HG03103 (cell line): ENCODE measurements at regions not wholly inside any gene's neighbourhood (a gene's known extent, or its start where the extent isn't known, plus 50 kb on each side); places are given as distances from the start of the nearest gene placed in this dataset.

Experiments used
- ATAC-seq: cut with Tn5 transposase; IDR thresholded peaks from one replicate; pipeline ENCODE4 v1.9.1; 2021; ENCODE audit warnings: low read depth; ENCODE audit not compliant: unreplicated experiment

DNA sequence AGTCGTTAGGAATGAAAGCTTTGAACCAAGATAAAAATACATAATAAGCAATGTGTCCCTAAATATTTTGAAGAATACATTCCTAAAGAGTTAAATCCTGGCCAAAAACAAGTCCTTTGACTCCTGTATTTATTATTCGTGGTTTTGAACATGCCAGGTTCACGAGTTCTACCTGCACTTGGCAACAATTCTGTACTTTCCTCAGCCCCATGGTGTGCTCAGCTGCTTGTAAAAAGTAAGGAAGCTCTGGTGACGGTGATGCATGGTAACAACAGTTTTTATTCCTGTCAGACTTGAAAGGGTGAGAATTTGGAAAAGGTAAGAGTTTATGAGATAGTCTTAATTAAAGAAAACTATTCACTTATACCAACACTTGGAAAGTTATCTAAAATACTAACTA, 95.0 kb upstream of the KLF12 start:
- no peak for ATAC-seq

DNA sequence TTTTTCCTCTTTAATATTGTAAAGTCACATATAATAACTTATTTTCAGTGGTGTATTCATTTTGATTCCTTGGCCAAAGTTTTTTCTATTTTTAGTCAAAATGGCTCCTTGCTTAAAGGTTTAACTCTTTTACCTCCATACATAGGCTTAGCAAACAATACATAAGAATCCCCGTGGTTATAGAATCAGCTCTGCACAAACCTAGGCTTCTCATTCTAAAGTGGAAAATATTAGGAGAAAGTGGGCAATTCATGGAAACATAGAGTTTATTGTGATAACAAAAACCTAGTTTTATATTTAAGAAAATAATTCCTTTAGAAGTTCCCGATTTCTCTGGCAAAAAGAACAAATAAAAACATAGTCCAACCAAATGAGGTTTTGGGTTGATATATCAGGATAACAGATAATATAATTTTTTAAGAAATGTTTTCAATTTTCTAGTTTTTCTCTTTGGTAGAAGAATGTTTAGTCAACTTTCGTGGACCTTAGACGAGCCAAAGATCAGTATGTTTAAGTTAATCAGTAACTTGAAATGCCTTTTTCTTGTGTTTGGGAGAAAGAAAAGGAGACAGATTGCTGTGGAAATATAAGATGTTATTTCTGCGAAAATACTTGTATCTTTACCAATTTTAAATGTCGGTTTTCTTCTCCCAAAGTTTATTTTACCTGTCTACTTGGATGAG, 93.4 kb upstream of the KLF12 start:
- ATAC-seq: no peak

DNA sequence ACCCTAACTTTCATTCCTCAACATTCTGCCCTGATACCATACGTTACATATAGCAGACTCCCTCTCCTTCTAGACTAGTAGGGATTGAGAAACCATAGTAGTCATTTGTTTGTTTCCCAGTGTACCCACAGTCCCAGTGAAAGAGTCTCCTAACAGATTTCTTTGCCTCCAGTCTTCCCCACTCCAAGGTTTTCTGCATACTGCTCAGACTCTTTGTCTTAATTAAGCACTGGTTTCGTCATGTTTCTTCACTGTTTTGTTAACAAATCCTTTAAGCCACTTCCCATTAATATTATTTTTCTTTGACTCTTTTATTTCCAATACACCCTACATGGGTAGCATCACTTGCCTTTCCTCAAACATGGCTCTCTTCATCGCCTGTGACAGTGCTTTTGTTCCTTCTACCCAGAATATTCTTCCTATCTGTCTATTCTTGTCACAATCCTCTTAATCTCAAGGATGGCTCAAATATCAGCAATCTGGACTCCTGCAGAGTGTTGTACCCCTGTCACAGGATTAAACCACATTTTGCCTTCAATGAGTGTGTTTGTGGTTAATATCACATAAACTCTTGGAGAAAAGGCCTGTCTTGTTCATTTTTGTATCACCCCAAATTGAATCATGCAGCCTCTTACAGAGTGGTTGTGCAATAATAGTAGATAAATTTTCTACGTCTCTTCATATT, 92.7 kb upstream of the KLF12 start:
- ATAC-seq: no peak

DNA sequence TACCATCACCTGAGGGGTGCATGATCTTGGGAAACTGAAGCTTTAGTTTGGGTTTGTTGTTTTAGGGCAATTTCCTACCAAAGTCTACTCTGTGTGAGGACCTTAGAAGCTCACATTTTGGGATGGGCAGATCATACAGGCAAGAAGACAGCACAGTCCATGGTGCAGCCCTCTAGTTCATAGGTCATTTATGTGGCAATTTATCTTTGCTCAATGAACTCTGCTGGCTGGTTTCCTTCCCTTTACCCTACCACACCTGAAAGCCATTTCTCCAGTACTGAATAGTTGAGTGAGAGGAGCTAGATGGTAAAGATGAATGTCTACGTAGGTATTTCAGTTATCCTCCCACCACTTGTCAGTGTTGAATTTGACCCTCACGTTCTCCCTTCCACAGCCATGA, 87.5 kb upstream of the KLF12 start:
- no peak for ATAC-seq

DNA sequence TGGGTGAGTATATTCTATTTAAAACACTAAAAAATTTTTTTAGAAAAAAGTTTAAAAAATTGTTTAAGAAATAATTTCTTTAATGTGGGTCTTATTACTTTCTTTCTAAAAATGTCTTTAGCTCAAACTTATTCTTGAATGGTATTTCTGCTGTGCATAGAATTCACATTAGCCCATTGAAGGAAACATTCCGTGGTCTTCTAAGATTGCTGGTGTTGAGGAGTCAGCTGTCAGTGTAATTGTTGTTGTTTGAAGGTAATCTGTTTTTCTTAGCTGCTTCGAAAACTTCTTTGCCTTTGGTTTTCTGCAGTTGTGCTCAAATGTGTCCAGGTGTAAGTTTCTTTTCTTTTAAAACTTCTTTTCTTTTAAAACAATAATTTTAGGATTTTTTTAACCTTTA, 85.4 kb upstream of the KLF12 start:
- ATAC-seq: no peak

DNA sequence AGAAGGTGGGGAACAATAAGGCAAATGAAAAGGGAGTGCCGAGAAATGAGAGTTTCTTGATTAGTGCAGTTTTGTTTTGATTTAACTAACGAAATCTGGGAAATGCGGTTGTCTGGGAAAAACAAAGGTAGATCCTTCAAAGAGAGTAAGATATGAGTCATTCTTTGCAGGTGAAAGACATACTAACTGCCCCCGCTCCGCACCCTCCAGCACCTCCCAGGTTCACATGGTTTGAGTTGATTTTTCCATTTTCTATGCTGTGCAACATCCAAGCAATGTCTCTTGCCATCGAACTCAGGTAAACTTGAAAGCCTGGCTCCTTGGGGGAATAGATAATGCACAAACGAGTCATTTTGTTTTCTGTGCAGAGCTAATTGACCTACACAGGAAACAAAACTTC, 84.1 kb upstream of the KLF12 start:
- no peak for ATAC-seq

DNA sequence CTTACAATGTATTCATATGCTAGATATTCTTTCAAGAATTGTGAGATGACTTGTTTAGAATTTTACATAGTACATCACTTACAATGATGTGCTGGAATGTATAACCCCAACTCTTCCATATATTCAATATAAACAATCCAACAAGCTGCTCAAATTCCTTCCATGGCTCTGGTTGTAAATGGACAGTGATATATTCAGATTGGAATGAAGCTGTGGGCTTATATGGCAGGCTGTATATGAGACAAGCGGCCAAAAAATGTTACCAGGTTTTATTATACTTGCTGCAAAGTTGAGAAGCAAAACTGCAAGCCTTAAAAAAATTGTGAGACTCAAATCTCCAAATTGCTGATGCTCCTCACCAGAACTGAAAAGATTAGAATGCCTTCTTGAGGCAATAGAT, 83.6 kb upstream of the KLF12 start:
- no peak for ATAC-seq

DNA sequence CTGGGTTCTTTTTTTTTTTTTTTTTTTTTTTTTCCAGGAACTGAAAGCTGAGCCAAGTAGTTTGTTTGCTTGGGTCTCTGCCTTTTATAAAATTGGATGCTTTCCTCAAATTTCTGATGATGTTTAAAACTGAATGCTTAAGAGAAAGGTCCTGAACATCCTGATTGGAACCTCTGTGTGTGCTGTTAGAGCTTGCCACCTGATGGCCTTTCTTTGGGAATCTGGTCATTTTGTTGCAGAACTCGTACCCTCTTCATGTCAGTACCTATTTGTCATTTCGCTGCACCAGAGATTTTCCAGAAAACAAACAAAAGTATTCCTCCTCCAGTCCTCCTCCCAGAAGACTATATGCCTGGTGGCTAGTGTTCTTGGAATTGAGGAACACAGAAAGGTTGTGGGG, 81.2 kb upstream of the KLF12 start:
- ATAC-seq: no peak

DNA sequence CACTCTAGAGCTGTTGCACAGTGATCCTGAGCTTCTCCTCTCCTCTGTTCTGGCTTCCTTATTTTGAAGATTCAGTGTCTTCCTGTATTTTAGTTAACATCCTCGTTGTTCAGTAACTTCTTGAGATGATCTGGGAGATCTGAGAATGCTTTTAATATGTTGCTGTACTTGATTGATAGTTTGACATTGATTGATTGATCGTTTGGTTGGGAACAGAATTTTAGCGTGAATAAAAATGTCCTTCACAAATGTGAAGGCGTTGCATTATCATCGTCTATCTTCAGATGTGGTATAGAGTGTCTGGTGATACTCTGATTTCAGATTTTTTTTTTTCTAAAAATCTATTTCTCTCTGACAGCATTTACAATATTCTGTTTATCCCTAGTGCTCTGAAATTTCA, 80.1 kb upstream of the KLF12 start:
- ATAC-seq: no peak

DNA sequence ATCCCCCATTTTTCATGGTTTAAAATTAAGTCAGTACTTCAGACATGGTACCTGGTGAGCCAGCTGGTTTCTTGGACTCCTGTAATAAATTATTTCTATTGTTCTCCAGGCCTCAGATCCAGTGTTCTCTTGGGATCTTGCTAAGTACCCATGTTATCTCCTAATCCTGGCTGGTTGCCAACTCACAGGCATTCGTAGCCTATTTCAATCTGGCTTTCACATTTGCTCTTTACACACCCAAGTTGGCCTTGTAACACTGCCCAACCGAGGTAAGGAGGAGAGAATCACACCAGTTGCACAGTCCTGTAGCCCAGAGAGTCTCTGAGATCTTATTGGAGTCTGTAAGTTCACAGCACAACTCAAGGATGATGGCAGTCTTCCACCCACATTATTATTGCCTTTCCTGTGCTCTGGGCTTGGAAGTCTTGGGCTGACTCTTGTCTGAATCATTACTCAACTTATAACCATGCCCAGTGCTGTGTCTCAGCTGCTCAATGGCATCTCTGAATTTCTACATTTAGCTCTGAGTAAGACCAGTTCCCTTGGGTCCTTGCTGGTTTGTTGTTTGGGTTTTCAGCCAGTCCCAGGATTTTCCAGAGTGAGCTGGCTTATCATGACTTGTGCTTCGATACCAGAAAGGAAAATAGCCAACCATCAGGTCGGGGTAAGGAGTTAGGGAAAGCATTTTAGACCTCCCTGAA, 76.6 kb upstream of the KLF12 start:
- ATAC-seq: no peak

DNA sequence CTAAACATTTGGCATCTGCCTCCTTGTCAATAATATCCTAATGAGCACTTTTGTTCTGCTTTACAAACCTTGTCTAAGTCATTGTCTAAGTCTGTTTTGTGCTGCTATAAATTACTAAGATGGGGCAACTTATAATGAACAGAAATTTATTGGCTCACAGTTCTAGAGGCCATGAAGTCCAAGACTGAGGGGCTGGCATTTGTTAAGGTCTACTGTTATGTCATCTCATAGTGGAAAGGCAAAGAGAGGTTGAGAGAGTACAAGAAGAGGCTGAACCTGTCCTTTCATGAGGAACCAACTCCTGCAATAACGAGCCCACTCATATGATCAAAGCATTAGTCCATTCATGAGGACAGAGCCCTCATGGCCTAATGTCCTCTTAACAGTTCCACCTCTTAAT, 72.7 kb upstream of the KLF12 start:
- no peak for ATAC-seq

DNA sequence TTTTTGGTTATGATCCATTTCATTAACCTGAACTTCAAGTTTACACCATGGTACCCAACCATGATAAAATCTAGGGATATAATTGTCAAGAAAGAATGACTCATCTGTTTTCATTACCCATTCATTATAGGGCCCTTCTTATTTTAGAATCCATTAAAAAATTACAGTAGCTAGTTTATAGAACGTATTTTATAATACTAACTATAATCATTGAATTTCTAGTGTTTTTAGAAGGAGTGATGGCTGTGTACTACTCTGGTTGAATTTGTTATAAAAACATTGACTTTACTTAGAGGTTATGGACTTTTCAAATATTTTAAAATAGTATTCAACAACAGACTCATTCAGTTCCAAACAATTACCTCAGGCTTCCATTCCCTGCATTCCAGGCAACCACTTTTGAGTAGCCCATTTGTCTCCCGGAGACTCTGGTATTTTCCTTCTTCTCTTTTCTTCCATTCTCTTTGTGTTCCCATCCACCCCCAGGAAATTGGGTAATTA, 71.9 kb upstream of the KLF12 start:
- ATAC-seq: no peak

DNA sequence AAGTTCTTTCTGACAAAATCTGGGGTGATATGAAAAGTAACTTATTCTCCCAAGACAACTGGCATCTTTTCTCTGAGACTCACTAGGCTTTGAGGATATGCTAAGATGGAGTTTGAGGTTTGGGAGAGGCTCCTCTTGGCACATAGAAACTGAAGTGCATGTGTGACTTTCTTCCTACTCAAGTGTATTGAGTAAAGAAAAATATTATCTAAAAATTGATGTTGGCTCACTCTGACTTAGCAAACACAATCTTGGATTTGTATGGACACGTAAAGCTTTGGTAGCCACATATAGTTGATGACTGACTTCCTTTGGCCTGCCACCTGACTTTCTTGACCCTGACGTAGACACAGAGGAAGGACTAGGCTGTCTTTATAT, 71.1 kb upstream of the KLF12 start:
- ATAC-seq: no peak

DNA sequence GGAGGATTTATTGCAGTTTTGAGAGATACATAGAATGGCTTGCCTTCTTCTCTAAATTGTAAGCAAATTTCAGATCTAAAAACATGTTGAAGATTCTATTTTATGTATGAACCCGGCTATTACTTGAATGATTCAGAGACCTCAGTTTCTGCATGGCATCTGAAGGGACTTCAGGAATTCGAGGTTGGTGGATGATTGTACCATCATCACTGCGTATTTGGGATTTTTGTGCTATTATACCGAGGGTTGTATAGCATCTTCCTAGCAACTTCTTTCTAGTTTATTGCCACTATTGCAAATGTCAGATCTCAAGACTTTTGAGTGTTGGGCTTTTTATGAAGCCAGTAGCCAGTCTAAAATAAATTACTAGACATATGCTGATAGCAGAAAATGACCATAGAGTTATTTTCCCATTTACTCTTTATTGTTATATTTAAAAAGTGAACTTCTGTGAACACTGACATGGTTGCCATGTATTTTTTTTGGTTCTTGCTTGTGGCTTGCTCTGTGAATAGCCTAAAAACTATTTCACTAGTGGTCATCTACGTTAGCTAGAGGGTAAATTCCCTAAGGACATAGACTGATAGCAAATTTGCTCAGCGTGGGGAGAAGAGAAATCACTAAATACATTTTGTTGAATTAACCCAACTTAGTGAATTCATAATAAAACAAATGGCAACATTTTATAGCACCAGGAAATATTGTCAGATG, 70.6 kb upstream of the KLF12 start:
- no peak for ATAC-seq

DNA sequence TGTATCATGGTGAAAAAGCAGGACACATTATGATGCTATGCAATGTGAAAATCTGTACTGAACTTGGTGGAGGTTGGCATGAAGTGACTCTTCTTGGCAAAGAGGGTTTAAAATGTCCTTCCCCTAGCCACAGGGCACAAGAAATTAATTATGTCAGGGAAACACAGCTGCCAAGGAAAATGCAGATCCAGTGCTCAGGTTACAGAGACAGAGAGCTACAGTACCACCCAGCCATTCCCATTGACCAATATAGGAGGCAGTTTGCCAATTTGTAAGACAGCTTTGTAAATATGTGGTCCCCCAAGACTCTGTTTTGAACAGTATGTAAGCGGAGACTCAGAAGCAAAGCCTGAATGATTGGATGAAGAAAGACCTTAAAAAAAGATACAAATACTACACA, 69.4 kb upstream of the KLF12 start:
- ATAC-seq: no peak

DNA sequence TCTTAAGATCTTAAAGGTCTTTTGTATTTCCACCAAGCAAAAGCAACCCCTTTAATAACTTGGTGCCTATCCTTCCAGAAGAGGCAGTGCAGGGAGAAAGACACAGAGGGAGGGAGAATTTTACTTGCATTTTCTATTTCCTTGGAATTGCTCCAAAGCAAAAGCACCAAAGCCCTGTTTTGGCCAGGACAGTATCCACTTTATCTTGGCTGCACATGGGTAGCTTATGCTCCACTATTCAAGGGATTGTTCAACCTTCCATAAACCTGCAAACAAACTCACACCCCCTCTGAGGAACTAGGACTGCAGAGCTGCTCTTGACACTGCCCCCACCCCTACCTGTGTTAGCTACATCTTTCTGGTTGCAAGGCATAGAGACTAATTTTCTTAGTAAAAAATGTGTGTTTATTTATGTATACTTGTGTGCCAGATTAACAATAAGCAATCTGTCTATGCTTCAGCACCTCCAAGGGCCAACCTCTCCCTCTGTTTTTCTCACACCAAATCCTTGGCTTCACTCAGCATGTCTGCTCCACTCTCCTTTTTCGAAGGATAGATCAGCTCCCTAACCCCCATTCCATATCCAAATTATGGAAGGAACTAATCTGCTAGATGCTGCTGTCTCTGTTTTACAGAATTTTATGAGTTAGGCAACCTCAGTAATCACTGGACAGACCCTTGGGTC, 68.1 kb upstream of the KLF12 start:
- ATAC-seq: no peak

DNA sequence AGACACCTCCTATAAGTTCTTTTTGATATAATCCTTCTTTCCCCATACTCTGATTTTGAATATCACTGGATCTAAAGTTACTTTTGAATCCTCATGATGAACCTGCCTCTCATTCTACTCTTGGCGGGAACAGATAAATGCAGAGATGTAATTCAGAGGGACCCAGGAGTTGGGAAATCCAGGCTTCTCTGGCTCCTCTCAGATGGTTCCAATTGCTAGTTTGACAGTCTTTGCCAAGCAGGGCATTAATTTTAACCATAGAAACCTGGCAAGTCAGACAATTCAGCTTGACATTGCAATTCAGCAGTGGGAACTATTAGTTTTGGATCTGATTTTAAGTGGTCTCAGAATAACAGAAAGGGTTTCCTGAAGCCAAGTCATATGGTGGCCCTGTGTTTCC, 67.3 kb upstream of the KLF12 start:
- no peak for ATAC-seq

DNA sequence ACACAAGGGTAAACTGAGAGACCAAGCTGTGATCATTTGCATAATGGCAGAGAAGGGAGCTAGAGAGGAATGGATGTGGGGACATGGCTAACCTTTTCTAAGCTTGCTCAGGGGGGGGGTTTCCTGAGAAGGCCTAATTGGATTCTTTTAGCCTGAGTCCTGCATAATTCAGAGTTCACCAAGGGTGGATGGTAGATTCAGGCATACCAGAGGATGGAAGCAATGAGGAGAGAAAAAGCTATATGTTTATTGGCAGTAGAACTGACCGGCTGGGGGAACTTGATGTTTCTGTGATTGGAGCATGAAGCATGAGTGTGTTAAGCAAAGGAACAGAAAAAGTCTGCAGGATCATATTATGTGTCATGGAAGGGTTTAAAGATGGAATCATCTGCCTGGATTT, 65.9 kb upstream of the KLF12 start:
- no peak for ATAC-seq

DNA sequence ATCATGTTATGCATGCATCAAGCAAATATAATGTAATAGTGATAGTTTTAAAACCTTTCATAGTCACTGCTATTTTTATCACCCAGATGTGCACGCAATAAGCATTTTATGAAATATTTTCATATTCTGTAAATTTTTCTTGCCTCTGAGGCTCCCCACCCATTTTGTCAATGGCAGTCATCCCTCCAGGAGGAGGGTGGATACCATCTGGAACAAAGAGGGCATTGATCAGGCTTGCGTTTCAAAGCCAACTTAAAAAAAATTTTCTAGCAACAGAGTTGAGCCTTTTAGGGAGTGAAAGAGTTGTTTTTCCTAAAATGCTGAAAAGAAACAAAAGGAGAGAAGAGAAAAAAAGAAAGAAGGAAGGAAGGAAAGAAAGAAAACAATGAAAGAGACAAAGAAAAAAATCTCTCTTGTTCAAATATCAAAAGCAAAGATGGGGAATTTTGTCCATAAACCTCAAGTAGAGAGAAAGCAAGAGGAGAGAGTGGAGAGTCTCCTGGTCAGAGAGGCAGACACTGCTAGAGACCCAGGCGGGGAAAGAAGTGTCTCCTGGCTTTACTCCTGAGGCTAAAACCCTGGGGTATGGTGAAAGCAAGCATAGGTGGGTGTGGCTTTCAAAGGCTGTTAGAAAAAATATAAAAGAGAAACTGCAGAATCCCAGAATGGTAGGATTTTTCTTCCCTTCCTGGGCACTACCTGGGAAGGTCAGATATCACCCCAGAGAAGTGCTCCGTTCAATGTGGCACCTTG, 63.6 kb upstream of the KLF12 start:
- no peak for ATAC-seq

DNA sequence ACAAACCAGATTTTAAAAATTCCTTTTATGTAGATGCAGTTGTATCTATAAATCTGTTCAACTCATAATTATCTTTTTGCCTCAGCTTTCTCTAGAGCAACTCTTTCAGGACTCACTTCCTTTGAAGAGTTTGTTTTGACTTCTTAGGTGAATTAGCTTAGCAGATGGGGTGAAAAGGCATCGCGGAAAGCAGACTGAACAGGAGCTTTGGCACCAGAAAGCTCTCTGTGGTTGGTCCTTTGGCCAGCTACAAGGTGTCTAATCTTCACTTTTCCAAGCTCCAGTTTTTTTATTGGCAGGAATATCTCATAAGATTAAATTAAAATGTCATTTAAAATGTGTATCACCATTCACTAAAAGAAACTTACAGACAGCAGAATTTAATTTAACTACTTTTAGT, 60.6 kb upstream of the KLF12 start:
- ATAC-seq: no peak
